Esophagus (tissue), 2 donors: ENCODE measurements at regions not wholly inside any gene's neighbourhood (a gene's known extent, or its start where the extent isn't known, plus 50 kb on each side); places are given as distances from the start of the nearest gene placed in this dataset.

ENCODE experiments used
- H3K27ac ChIP-seq, 2 donors: one replicate each; pipeline ENCODE4 v1.5.1; 2013; ENCODE audit warnings: low read depth in 2 of 2, mild to moderate bottlenecking in 2 of 2, inconsistent platforms in 1 of 2, low read length in 1 of 2, moderate library complexity in 1 of 2
- H3K27me3 ChIP-seq, 2 donors: one replicate each; pipeline ENCODE4 v1.6.1; 2013; ENCODE audit warnings: low read length in 2 of 2, control low read depth in 1 of 2, mild to moderate bottlenecking in 1 of 2; ENCODE audit not compliant: insufficient read depth in 2 of 2, control insufficient read depth in 1 of 2
- H3K36me3 ChIP-seq, 2 donors: one replicate each; pipeline ENCODE4 v1.6.1; 2013; ENCODE audit warnings: low read length in 1 of 2; ENCODE audit not compliant: control insufficient read depth in 2 of 2, insufficient read depth in 2 of 2
- H3K4me1 ChIP-seq, 2 donors: one replicate each; pipeline ENCODE4 v1.6.1; 2013; ENCODE audit warnings: low read length in 1 of 2; ENCODE audit not compliant: control insufficient read depth in 2 of 2, insufficient read depth in 2 of 2
- H3K4me3 ChIP-seq, 2 donors: one replicate each; pipeline ENCODE4 v1.5.1; 2013; ENCODE audit warnings: low read length in 2 of 2, mild to moderate bottlenecking in 2 of 2, low read depth in 1 of 2, moderate library complexity in 1 of 2
- H3K9me3 ChIP-seq, 2 donors: one replicate each; pipeline ENCODE4 v1.6.1; 2013; ENCODE audit warnings: mild to moderate bottlenecking in 2 of 2, low read depth in 1 of 2, low read length in 1 of 2, moderate library complexity in 1 of 2; ENCODE audit not compliant: control insufficient read depth in 2 of 2, insufficient read depth in 1 of 2
- WGBS, 2 donors: extraction: QIAGEN DNeasy Blood & Tissue Kit; methylation state at CpG; one replicate each; pipeline ENCODE4 v1.1.7; 2013; 5-methylcytosine and 5-hydroxymethylcytosine counted together
- donor health status: healthy with polysubstance abuse.
- donor health status: Bipolar disorder and iron deficiency.

GRCh38 chr13:55669051-55669450 lies 1471.7 kb upstream of the PRR20A start:
- WGBS, 2 donors, result 44 to 51% methylated on average over 1 of the region's 1 CpG
- no peak overlapping the region for H3K4me3 ChIP-seq
- H3K9me3 ChIP-seq, result peaks cover 3% of the 10 kb centered on the region in 2 donors
- no peaks in the 10 kb centered on the region for H3K27me3 ChIP-seq
- H3K36me3 ChIP-seq, result no peaks in the 10 kb centered on the region
- H3K27ac ChIP-seq, result no peak overlapping the region
- no peaks in the 10 kb centered on the region for H3K4me1 ChIP-seq

- 85 to 86% methylated on average over 2 of the region's 2 CpGs for WGBS, 2 donors
- H3K9me3 ChIP-seq, result peaks cover 0 to 3% of the 10 kb centered on the region in 2 donors
- no peak overlapping the region for H3K27ac ChIP-seq
- H3K4me3 ChIP-seq, result no peak overlapping the region
- no peaks in the 10 kb centered on the region for H3K36me3 ChIP-seq
- H3K27me3 ChIP-seq, result no peaks in the 10 kb centered on the region
- no peaks in the 10 kb centered on the region for H3K4me1 ChIP-seq
These were observed 1466.8 kb upstream of the PRR20A start for GRCh38 chr13:55673910-55674309.

- Histone ChIP-seq H3K27ac (no peak overlapping the region), H3K36me3 (no peaks in the 10 kb centered on the region), H3K27me3 (no peaks in the 10 kb centered on the region), H3K4me3 (no peak overlapping the region), H3K9me3 (no peaks in the 10 kb centered on the region), H3K4me1 (no peaks in the 10 kb centered on the region)
- 37 to 41% methylated on average over 3 of the region's 3 CpGs for WGBS, 2 donors
These were observed 1457.9 kb upstream of the PRR20A start for GRCh38 chr13:55682776-55683175.

- whole genome bisulfite sequencing, 2 donors, result 44 to 47% methylated on average over 1 of the region's 1 CpG
- no peaks in the 10 kb centered on the region for H3K9me3 ChIP-seq
- no peaks in the 10 kb centered on the region for H3K36me3 ChIP-seq
- H3K4me1 ChIP-seq, result no peaks in the 10 kb centered on the region
- no peak overlapping the region for H3K4me3 ChIP-seq
- H3K27ac ChIP-seq, result no peak overlapping the region
- no peaks in the 10 kb centered on the region for H3K27me3 ChIP-seq
These were observed 1435.2 kb upstream of the PRR20A start for GRCh38 chr13:55705526-55705925.

- Histone ChIP-seq H3K36me3 (no peaks in the 10 kb centered on the region), H3K27me3 (no peaks in the 10 kb centered on the region), H3K27ac (no peak overlapping the region), H3K9me3 (no peaks in the 10 kb centered on the region), H3K4me3 (no peak overlapping the region), H3K4me1 (no peaks in the 10 kb centered on the region)
- 18 to 43% methylated on average over 3 of the region's 3 CpGs for WGBS, 2 donors
These were observed 1434.7 kb upstream of the PRR20A start for GRCh38 chr13:55705971-55706370.

GRCh38 chr13:55714120-55714519 lies 1426.6 kb upstream of the PRR20A start:
- Histone ChIP-seq H3K36me3 (no peaks in the 10 kb centered on the region), H3K4me1 (no peaks in the 10 kb centered on the region), H3K27me3 (no peaks in the 10 kb centered on the region)

DNA sequence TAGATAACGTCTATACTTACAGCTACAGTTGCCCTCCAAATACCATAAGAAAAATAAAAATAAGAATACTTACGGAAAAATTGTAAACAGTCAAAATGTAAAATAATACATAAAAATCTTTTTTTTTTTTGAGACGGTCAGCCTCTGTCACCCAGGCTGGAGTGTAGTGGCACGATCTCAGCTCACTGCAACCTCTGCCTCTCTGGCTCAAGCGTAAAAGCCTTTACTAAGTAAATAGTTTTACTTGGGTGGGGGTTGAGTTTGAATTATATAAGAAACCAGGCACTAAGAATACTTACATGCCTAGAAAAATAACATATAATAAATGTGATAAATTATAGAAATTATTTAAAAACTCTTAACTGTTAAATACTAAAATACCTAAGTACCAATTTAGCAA lies 1413.0 kb upstream of the PRR20A start:
- Histone ChIP-seq H3K4me3 (no peak overlapping the region), H3K36me3 (no peaks in the 10 kb centered on the region), H3K27ac (no peak overlapping the region), H3K4me1 (no peaks in the 10 kb centered on the region), H3K27me3 (no peaks in the 10 kb centered on the region), H3K9me3 (peaks cover 0 to 2% of the 10 kb centered on the region in 2 donors)
- 75 to 79% methylated on average over 5 of the region's 5 CpGs for WGBS, 2 donors

More at GRCh38 chr13:55714120-55714519, 1426.6 kb upstream of the PRR20A start:
- Histone ChIP-seq H3K27ac (no peak overlapping the region), H3K4me3 (no peak overlapping the region), H3K9me3 (no peaks in the 10 kb centered on the region)

DNA sequence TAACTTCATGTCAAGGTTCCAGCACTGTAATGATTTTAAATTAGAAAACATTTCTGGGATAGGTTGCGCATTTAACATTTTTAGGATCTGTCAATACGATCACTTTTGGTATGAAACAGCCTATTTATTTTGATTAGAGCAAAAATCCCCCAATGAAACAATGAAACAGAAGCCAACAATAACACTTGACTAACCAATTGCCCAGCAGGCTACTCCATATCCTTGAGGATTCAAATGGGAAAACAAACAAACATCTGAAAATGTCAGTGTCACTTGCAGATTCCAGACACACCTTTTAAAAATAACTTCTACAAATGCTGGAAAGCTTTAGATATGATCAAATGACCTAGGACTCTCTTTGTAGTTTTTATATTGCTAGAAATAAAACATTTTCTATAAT lies 1412.5 kb upstream of the PRR20A start:
- WGBS, 2 donors, result 83 to 88% methylated on average over 2 of the region's 2 CpGs
- no peaks in the 10 kb centered on the region for H3K27me3 ChIP-seq
- no peaks in the 10 kb centered on the region for H3K4me1 ChIP-seq
- no peak overlapping the region for H3K27ac ChIP-seq
- H3K36me3 ChIP-seq, result no peaks in the 10 kb centered on the region
- no peak overlapping the region for H3K4me3 ChIP-seq
- peaks cover 0 to 2% of the 10 kb centered on the region in 2 donors for H3K9me3 ChIP-seq

GRCh38 chr13:55745828-55746227 lies 1394.9 kb upstream of the PRR20A start:
- no peaks in the 10 kb centered on the region for H3K4me1 ChIP-seq
- 33 to 37% methylated on average over 2 of the region's 2 CpGs for WGBS, 2 donors
- H3K27ac ChIP-seq, result no peak overlapping the region
- peaks cover 0 to 3% of the 10 kb centered on the region in 2 donors for H3K9me3 ChIP-seq
- no peaks in the 10 kb centered on the region for H3K36me3 ChIP-seq
- H3K27me3 ChIP-seq, result no peaks in the 10 kb centered on the region
- no peak overlapping the region for H3K4me3 ChIP-seq

DNA sequence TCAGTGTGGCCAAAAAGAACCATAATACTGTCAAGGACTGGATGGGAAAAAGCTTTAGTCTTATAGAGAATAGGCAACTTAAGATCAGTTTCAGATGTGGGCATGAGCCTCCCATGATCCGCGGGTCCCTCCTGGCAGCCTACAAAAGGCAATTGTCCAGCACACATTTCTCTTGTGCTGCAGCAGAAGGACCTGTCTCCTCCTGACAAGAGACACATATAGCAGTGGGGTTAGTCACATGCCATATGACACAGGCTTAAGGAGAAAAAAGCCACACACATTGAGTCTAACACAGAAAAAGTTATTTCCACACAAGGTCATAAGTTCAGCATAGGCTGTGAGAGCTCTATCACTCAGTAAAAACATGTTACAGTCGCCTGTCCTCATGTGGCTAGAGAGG lies 1378.7 kb upstream of the PRR20A start:
- no peaks in the 10 kb centered on the region for H3K36me3 ChIP-seq
- H3K27me3 ChIP-seq, result no peaks in the 10 kb centered on the region
- no peaks in the 10 kb centered on the region for H3K4me1 ChIP-seq
- no peak overlapping the region for H3K4me3 ChIP-seq
- H3K27ac ChIP-seq, result no peak overlapping the region
- H3K9me3 ChIP-seq, result no peaks in the 10 kb centered on the region
- WGBS, 2 donors, result 79 to 80% methylated on average over 3 of the region's 3 CpGs
